Omental fat pad (tissue), 3 donors: ENCODE measurements at regions not wholly inside any gene's neighbourhood (a gene's known extent, or its start where the extent isn't known, plus 50 kb on each side); places are given as distances from the start of the nearest gene placed in this dataset.

Experiments
- ATAC-seq: fragments of 150-250 bp; one replicate; pipeline ENCODE4 v1.9.1; 2016; ENCODE audit warnings: mild to moderate bottlenecking, moderate library complexity; ENCODE audit not compliant: low FRiP score
- DNase-seq: peaks from one replicate; pipeline ENCODE4 v3.0.0-alpha.2; 2019; ENCODE audit warnings: low spot score
- CTCF ChIP-seq, 3 donors: fragments of 450-650 bp; IDR thresholded peaks; one replicate each; pipeline ENCODE4 v1.5.1; 2016 to 2017; ENCODE audit warnings: antibody characterized with exemption in 3 of 3, mild to moderate bottlenecking in 3 of 3, moderate library complexity in 2 of 3

- no peak for TF ChIP-seq CTCF (IDR thresholded peaks at IDR 0.05)
- DNase-seq (no peak), ATAC-seq (peak; percentile 73)
Measured at GRCh38 chr3:164486150-164486549, 592.1 kb downstream of the SI start.

- no peak for ATAC-seq
- DNase-seq: no peak
- TF ChIP-seq CTCF (IDR thresholded peaks at IDR 0.05): no peak
Measured at GRCh38 chr3:164479978-164480377, 598.3 kb downstream of the SI start.

DNA sequence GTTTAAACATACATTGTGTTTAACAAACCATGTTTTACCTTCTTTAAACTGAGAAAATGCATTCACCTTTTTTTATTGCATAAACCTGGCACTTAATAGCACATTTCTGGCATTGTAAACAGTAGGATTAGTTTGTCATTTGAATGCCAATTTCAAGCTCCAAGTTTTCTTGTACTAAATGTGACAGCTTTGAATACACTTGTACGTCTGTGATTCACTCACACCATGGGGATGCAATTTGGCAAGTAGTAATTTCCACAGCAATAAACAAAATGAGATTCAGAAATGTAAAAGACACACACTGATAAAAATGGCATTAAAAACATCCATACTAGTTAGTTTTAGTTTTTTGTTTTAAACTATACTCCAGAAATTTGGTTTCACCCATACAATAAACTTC lies 598.9 kb downstream of the SI start:
- TF ChIP-seq CTCF (IDR thresholded peaks at IDR 0.05): no peak
- no peak for ATAC-seq
- DNase-seq: no peak

DNA sequence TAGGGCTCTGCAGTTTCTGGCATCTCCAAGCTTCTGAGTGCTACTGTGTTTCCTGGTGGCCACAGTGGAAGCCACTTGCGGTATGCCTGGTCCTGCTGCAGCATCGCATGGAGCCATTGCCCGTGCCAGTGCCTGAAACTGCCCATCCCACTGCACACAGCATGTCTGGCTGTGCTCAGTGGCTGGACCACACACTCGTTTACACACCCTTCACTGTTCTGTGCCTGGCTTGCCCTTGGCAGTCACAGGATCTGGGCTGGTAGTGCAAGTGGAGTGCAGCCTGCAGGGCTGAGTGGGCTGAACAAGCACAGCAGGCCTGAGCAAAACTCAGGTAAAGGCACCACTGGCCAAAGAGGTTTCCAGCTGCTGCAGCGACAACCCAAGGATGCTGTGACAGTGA lies 600.0 kb downstream of the SI start:
- DNase-seq (no peak), ATAC-seq (no peak)

GRCh38 chr3:164477403-164477802 lies 600.9 kb downstream of the SI start:
- no peak for TF ChIP-seq CTCF (IDR thresholded peaks at IDR 0.05)
- ATAC-seq: no peak
- DNase-seq: no peak

More for the DNA sequence above, 600.0 kb downstream of the SI start:
- TF ChIP-seq CTCF (IDR thresholded peaks at IDR 0.05): no peak

- ATAC-seq: no peak
- DNase-seq: no peak
- no peak for TF ChIP-seq CTCF (IDR thresholded peaks at IDR 0.05)
Measured at GRCh38 chr3:164476631-164477030, 601.7 kb downstream of the SI start.

DNA sequence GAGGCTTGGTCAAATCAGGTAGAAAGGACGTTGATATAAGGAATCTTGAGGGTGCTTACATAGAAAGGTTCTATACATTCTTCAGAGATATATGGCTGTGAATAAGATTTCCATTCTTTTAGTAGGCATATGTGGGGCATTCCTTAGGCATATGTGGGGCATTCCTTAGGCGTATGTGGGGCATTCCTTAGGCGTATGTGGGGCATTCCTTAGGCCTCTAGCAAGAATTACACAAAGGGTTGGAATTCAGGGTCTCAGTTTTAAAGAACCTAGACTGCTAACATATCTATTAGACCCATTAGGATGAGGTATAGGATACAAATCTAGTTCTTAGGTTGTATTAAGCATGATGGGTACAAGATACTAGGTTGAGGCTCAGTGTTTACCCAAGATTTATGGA lies 607.8 kb downstream of the SI start:
- ATAC-seq (no peak), DNase-seq (no peak)
- TF ChIP-seq CTCF (IDR thresholded peaks at IDR 0.05): no peak
